ENCODE measurements at regions not wholly inside any gene's neighbourhood (a gene's known extent, or its start where the extent isn't known, plus 50 kb on each side); places are given as distances from the start of the nearest gene placed in this dataset.

- TF ChIP-seq CTCF (IDR thresholded peaks at IDR 0.05), result no peak
- TF ChIP-seq POLR2AphosphoS5 (IDR thresholded peaks at IDR 0.05), result no peak
These were observed 136.5 kb downstream of the KIF4B start for GRCh38 chr5:155150012-155150411.
